AG10803 (cell line): ENCODE measurements at regions not wholly inside any gene's neighbourhood (a gene's known extent, or its start where the extent isn't known, plus 50 kb on each side); places are given as distances from the start of the nearest gene placed in this dataset.

Experiments
- DNase-seq: peaks from one replicate; pipeline ENCODE4 v3.0.0; 2010; ENCODE audit warnings: low read depth
- H3K4me3 ChIP-seq: 2 replicates; pipeline ENCODE4 v1.5.1; 2011; ENCODE audit warnings: mild to moderate bottlenecking, low read length, control low read depth
- CTCF ChIP-seq: conservative IDR thresholded peaks from 2 replicates; pipeline ENCODE4 v1.5.1; 2011; ENCODE audit warnings: mild to moderate bottlenecking, low read length, control low read depth, inconsistent platforms

- TF ChIP-seq CTCF, result no peak
- no peak overlapping the region for H3K4me3 ChIP-seq
- DNase-seq, result peak; percentile 28
These were observed 95.6 kb upstream of the PCDH18 start for GRCh38 chr4:137627739-137628460.

GRCh38 chr4:137626942-137627738 is 94.8 kb upstream of the PCDH18 start:
- TF ChIP-seq CTCF, result no peak
- H3K4me3 ChIP-seq, result no peak overlapping the region
- DNase-seq, result no peak

GRCh38 chr4:137623013-137623412 is 90.7 kb upstream of the PCDH18 start:
- no peak overlapping the region for H3K4me3 ChIP-seq
- no peak for TF ChIP-seq CTCF
- DNase-seq, result no peak

GRCh38 chr4:137621056-137621455 is 88.8 kb upstream of the PCDH18 start:
- no peak for DNase-seq
- no peak for TF ChIP-seq CTCF

GRCh38 chr4:137614491-137614890 is 82.2 kb upstream of the PCDH18 start:
- no peak for TF ChIP-seq CTCF
- DNase-seq, result no peak
- H3K4me3 ChIP-seq, result no peak overlapping the region

More at GRCh38 chr4:137621056-137621455, 88.8 kb upstream of the PCDH18 start:
- no peak overlapping the region for H3K4me3 ChIP-seq

GRCh38 chr4:137611998-137612700 is 79.9 kb upstream of the PCDH18 start:
- no peak for TF ChIP-seq CTCF
- DNase-seq, result no peak
- no peak overlapping the region for H3K4me3 ChIP-seq
